Immature natural killer cell (primary cell): ENCODE measurements at regions not wholly inside any gene's neighbourhood (a gene's known extent, or its start where the extent isn't known, plus 50 kb on each side); places are given as distances from the start of the nearest gene placed in this dataset.

Experiments used
- DNase-seq, 3 donors: peaks; one replicate each; pipeline ENCODE4 v3.0.0; 2022; ENCODE audit warnings: mixed read lengths in 1 of 3
- H3K27ac Mint-ChIP-seq, 6 donors: one replicate each; pipeline ENCODE4 v1.8.0; 2020; ENCODE audit warnings: mixed read lengths in 6 of 6, mild to moderate bottlenecking in 5 of 6, inconsistent platforms in 4 of 6, moderate library complexity in 3 of 6
- H3K27me3 Mint-ChIP-seq, 3 donors: one replicate each; pipeline ENCODE4 v1.8.0; 2020 to 2021; ENCODE audit warnings: low read depth in 3 of 3, mild to moderate bottlenecking in 3 of 3, mixed read lengths in 3 of 3, moderate library complexity in 3 of 3, inconsistent platforms in 1 of 3
- H3K36me3 Mint-ChIP-seq, 3 donors: one replicate each; pipeline ENCODE4 v1.8.0; 2020; ENCODE audit warnings: mixed read lengths in 3 of 3, inconsistent platforms in 2 of 3, mild to moderate bottlenecking in 2 of 3
- H3K4me1 Mint-ChIP-seq, 2 donors: one replicate each; pipeline ENCODE4 v1.8.0; 2020; ENCODE audit warnings: inconsistent platforms in 2 of 2, mild to moderate bottlenecking in 2 of 2, mixed read lengths in 2 of 2, moderate library complexity in 1 of 2
- H3K4me3 Mint-ChIP-seq, 5 donors: one replicate each; pipeline ENCODE4 v1.8.0; 2020; ENCODE audit warnings: mild to moderate bottlenecking in 5 of 5, mixed read lengths in 5 of 5, inconsistent platforms in 3 of 5, moderate library complexity in 3 of 5
- H3K9me3 Mint-ChIP-seq, 6 donors: one replicate each; pipeline ENCODE4 v1.8.0; 2020; ENCODE audit warnings: mild to moderate bottlenecking in 6 of 6, mixed read lengths in 6 of 6, inconsistent platforms in 4 of 6, moderate library complexity in 3 of 6

DNA sequence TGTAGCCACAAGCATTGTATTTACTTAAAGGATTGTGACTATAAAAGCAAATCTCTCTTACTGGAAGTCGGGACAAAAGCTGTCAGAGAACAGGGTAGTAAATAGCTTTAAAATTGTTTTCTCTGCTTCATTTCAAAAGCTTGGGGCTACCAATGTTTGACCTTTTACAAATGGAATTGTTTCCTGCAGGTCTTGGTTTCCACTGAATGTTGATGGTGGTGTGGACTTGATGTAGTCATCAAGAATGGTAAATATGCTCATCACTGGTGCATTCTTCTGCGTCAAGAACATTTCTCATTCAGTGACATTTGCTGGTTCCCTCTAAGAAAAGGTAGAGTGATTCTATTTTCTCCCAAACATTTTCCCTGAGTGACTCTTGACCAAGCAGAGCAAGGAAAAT lies 435.4 kb upstream of the KHDRBS2 start:
- DNase-seq = no peak
- H3K36me3 Mint-ChIP-seq = no peaks in the 10 kb centered on the region
- no peak overlapping the region for H3K4me3 Mint-ChIP-seq
- peaks cover 0 to 2% (median 0%) of the 10 kb centered on the region in 3 donors for H3K27me3 Mint-ChIP-seq
- H3K4me1 Mint-ChIP-seq = no peaks in the 10 kb centered on the region
- no peak overlapping the region for H3K27ac Mint-ChIP-seq
- peaks cover 4 to 59% (median 30%) of the 10 kb centered on the region in 6 donors for H3K9me3 Mint-ChIP-seq

GRCh38 chr6:62716719-62717118 lies 430.7 kb upstream of the KHDRBS2 start:
- H3K36me3 Mint-ChIP-seq = no peaks in the 10 kb centered on the region
- H3K4me3 Mint-ChIP-seq = no peak overlapping the region
- DNase-seq = no peak
- H3K27me3 Mint-ChIP-seq = peaks cover 0 to 3% (median 2%) of the 10 kb centered on the region in 3 donors
- H3K4me1 Mint-ChIP-seq = no peaks in the 10 kb centered on the region
- peaks cover 2 to 45% (median 23%) of the 10 kb centered on the region in 6 donors for H3K9me3 Mint-ChIP-seq
- no peak overlapping the region for H3K27ac Mint-ChIP-seq

DNA sequence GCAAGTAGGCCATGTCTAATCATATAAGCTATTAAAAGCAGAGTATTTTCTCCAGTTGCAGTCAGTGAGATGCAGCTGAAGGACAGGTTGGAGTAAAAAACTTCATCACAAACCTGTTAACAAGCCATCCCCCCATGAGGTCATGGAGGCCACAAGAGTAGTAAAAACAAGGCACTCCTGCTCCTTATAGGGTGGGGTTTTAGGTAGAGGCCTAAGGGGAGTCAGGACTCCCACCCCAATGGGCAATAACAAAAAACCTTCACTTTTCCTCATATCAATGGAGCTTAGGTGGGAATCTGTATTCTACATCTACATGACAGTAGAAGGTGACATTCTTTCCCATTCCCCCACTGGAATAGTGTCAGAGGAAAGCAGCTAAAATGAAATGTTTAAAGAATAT lies 428.1 kb upstream of the KHDRBS2 start:
- Mint-ChIP-seq H3K27me3 (peaks cover 0 to 3% (median 2%) of the 10 kb centered on the region in 3 donors), H3K9me3 (peaks cover 3 to 41% (median 23%) of the 10 kb centered on the region in 6 donors), H3K36me3 (no peaks in the 10 kb centered on the region), H3K4me1 (no peaks in the 10 kb centered on the region), H3K27ac (no peak overlapping the region), H3K4me3 (no peak overlapping the region)
- DNase-seq = no peak

- no peaks in the 10 kb centered on the region for H3K4me1 Mint-ChIP-seq
- H3K36me3 Mint-ChIP-seq = no peaks in the 10 kb centered on the region
- DNase-seq = no peak
- H3K27me3 Mint-ChIP-seq = peaks cover 0 to 3% (median 2%) of the 10 kb centered on the region in 3 donors
- H3K9me3 Mint-ChIP-seq = peaks cover 3 to 47% (median 27%) of the 10 kb centered on the region in 6 donors
- H3K27ac Mint-ChIP-seq = no peak overlapping the region
- no peak overlapping the region for H3K4me3 Mint-ChIP-seq
These were observed 425.7 kb upstream of the KHDRBS2 start for GRCh38 chr6:62711750-62712149.

DNA sequence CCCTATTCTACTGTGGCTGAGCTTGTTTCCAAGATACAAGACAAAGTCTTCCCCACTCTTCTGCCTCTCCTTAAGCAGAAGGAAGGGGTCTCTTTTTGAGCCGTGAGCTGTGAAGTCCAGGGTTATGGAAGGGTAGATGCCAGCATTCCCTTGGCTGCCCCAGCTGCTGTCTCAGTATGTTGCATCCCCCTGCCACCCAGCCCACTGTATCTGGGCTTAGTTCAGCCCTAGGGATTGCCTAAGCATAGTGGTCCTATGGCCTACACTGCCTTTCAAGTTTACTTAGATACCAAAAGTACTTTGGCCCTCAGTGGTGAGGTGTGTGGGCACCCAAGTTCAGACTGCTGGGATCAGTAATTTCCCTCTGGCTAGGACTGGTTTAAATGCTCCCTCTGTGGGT lies 421.9 kb upstream of the KHDRBS2 start:
- DNase-seq = no peak
- peaks cover 0 to 3% (median 0%) of the 10 kb centered on the region in 3 donors for H3K27me3 Mint-ChIP-seq
- no peaks in the 10 kb centered on the region for H3K4me1 Mint-ChIP-seq
- H3K36me3 Mint-ChIP-seq = peaks cover 0 to 9% (median 0%) of the 10 kb centered on the region in 3 donors
- H3K4me3 Mint-ChIP-seq = no peak overlapping the region
- peaks cover 6 to 73% (median 42%) of the 10 kb centered on the region in 6 donors for H3K9me3 Mint-ChIP-seq
- no peak overlapping the region for H3K27ac Mint-ChIP-seq

GRCh38 chr6:62707156-62707555 lies 421.1 kb upstream of the KHDRBS2 start:
- no peak overlapping the region for H3K4me3 Mint-ChIP-seq
- peaks cover 0 to 9% (median 0%) of the 10 kb centered on the region in 3 donors for H3K36me3 Mint-ChIP-seq
- no peaks in the 10 kb centered on the region for H3K4me1 Mint-ChIP-seq
- H3K27ac Mint-ChIP-seq = no peak overlapping the region
- H3K9me3 Mint-ChIP-seq = peaks cover 6 to 77% (median 43%) of the 10 kb centered on the region in 6 donors
- peaks cover 0 to 2% (median 0%) of the 10 kb centered on the region in 3 donors for H3K27me3 Mint-ChIP-seq
- DNase-seq = no peak

- Mint-ChIP-seq H3K27me3 (no peaks in the 10 kb centered on the region), H3K27ac (no peak overlapping the region), H3K9me3 (peaks cover 15 to 64% (median 33%) of the 10 kb centered on the region in 6 donors), H3K36me3 (no peaks in the 10 kb centered on the region), H3K4me3 (no peak overlapping the region), H3K4me1 (no peaks in the 10 kb centered on the region)
- DNase-seq = no peak
These were observed 397.0 kb upstream of the KHDRBS2 start for GRCh38 chr6:62683063-62683462.

GRCh38 chr6:62681108-62681507 lies 395.1 kb upstream of the KHDRBS2 start:
- H3K27me3 Mint-ChIP-seq = peaks cover 0 to 1% (median 0%) of the 10 kb centered on the region in 3 donors
- H3K4me3 Mint-ChIP-seq = no peak overlapping the region
- peaks cover 0 to 2% (median 0%) of the 10 kb centered on the region in 3 donors for H3K36me3 Mint-ChIP-seq
- no peak overlapping the region for H3K27ac Mint-ChIP-seq
- DNase-seq = no peak
- H3K4me1 Mint-ChIP-seq = no peaks in the 10 kb centered on the region
- H3K9me3 Mint-ChIP-seq = peaks cover 15 to 75% (median 37%) of the 10 kb centered on the region in 6 donors

GRCh38 chr6:62672989-62673388 lies 387.0 kb upstream of the KHDRBS2 start:
- Mint-ChIP-seq H3K4me3 (no peak overlapping the region), H3K27ac (no peak overlapping the region), H3K36me3 (peaks cover 0 to 2% (median 0%) of the 10 kb centered on the region in 3 donors), H3K27me3 (peaks cover 0 to 1% (median 0%) of the 10 kb centered on the region in 3 donors), H3K9me3 (peaks cover 8 to 40% (median 19%) of the 10 kb centered on the region in 6 donors), H3K4me1 (no peaks in the 10 kb centered on the region)
- DNase-seq = no peak

- H3K36me3 Mint-ChIP-seq = no peaks in the 10 kb centered on the region
- H3K27ac Mint-ChIP-seq = no peak overlapping the region
- H3K27me3 Mint-ChIP-seq = no peaks in the 10 kb centered on the region
- no peak for DNase-seq
- H3K4me3 Mint-ChIP-seq = no peak overlapping the region
- H3K4me1 Mint-ChIP-seq = no peaks in the 10 kb centered on the region
- H3K9me3 Mint-ChIP-seq = peaks cover 8 to 34% (median 13%) of the 10 kb centered on the region in 6 donors
These were observed 384.6 kb upstream of the KHDRBS2 start for GRCh38 chr6:62670490-62671223.

DNA sequence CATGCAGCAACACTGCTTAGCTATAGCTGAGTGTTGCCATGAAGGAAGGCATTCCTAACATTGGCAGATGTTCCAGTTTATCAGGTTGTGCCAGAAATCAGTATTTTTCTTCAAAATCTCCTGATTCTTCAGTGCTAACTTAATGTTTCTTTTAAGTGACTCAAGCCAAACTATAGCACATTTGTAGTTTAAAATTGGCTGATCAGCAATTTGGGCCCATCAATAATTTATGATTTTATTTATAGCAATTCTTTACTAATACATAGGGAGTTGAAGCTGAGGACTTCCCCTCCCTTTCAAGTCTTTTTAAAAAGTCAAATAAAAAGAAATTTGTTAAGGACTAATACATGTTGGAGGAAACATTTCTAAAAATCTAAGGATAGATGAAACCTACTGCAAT lies 383.8 kb upstream of the KHDRBS2 start:
- DNase-seq = no peak
- Mint-ChIP-seq H3K4me3 (no peak overlapping the region), H3K27me3 (no peaks in the 10 kb centered on the region), H3K36me3 (no peaks in the 10 kb centered on the region), H3K9me3 (peaks cover 6 to 34% (median 13%) of the 10 kb centered on the region in 6 donors), H3K27ac (no peak overlapping the region), H3K4me1 (no peaks in the 10 kb centered on the region)

- H3K4me1 Mint-ChIP-seq = no peaks in the 10 kb centered on the region
- H3K27ac Mint-ChIP-seq = no peak overlapping the region
- H3K27me3 Mint-ChIP-seq = peaks cover 0 to 2% (median 0%) of the 10 kb centered on the region in 3 donors
- no peaks in the 10 kb centered on the region for H3K36me3 Mint-ChIP-seq
- peaks cover 14 to 55% (median 38%) of the 10 kb centered on the region in 6 donors for H3K9me3 Mint-ChIP-seq
- DNase-seq = no peak
- no peak overlapping the region for H3K4me3 Mint-ChIP-seq
These were observed 366.8 kb upstream of the KHDRBS2 start for GRCh38 chr6:62652692-62653328.

DNA sequence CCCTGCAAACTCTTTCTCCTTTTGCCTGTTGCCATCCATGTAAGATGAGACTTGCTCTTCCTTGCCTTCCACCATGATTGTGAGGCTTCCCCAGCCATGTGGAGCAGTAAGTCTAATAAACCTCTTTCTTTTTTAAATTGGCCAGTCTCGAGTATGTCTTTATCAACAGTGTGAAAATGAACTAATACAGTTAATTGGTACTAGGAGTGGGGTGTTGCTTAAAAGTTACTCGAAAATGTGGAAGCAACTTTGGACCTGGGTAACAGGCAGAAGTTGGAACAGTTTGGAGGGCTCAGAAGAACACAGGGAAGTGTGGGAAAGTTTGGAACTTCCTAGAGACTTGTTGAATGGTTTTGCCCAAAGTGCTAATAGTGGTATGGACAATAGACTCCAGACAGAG lies 359.2 kb upstream of the KHDRBS2 start:
- no peak for DNase-seq
- Mint-ChIP-seq H3K36me3 (peaks cover 0 to 21% (median 5%) of the 10 kb centered on the region in 3 donors), H3K9me3 (peaks cover 23 to 92% (median 46%) of the 10 kb centered on the region in 6 donors), H3K27ac (no peak overlapping the region), H3K27me3 (peaks cover 0 to 2% (median 2%) of the 10 kb centered on the region in 3 donors), H3K4me1 (no peaks in the 10 kb centered on the region), H3K4me3 (no peak overlapping the region)

DNA sequence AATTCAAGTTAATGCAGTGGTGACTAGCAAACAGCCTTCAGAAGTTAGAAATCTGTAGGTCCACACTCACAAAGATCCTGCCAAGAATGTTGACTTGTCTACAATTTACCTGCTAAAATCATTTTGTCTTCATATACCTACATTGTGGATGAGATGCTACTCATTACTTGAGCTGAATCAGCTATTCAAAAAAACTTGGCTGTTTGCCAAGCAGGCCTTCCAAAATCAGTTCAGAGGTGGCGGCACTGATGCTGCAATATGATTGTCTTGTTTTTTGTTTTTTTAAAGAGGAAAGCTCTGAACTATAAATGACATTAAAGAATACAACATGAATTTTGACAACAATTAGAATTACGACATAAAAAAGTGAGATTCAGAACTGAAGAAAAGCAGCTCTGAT lies 354.7 kb upstream of the KHDRBS2 start:
- Mint-ChIP-seq H3K27ac (no peak overlapping the region), H3K27me3 (peaks cover 0 to 2% (median 0%) of the 10 kb centered on the region in 3 donors), H3K4me1 (no peaks in the 10 kb centered on the region), H3K9me3 (peaks cover 21 to 81% (median 45%) of the 10 kb centered on the region in 6 donors), H3K36me3 (peaks cover 0 to 13% (median 0%) of the 10 kb centered on the region in 3 donors), H3K4me3 (no peak overlapping the region)
- no peak for DNase-seq
